ENCODE measurements at regions not wholly inside any gene's neighbourhood (a gene's known extent, or its start where the extent isn't known, plus 50 kb on each side); places are given as distances from the start of the nearest gene placed in this dataset.

DNA sequence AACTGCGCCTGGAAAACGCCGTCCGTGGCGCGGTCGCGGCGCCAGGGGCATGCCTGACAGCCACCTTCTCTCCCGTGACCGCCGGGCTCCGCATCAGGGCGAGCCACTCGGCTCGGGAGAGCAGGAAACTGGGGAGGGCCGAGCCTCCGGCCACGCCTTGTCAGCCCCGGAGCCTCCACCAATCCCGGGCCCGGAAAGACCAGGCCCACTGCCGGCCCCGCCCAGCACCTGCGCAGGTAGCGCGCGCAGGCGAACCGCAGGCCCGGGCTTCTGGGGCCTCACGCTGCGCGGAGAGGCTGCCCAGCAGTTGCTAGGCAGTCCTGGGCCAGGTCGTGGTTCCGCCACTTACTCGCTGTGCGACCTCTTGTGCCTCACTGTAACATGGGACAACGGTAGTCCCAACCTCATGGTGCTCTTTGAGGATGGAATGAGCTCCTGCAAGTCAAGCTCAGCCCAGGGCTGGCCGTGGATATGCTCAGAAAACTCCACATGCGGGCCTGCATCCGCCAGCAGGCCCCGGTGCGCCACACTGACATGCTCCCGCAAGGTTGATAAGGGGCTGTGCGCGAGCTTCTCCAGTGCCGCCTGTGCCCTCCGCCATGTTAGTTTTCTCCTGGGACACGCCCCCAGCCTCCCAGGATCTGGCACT is 97.1 kb downstream of the INHBB start:
- TF ChIP-seq, protein P1, sequence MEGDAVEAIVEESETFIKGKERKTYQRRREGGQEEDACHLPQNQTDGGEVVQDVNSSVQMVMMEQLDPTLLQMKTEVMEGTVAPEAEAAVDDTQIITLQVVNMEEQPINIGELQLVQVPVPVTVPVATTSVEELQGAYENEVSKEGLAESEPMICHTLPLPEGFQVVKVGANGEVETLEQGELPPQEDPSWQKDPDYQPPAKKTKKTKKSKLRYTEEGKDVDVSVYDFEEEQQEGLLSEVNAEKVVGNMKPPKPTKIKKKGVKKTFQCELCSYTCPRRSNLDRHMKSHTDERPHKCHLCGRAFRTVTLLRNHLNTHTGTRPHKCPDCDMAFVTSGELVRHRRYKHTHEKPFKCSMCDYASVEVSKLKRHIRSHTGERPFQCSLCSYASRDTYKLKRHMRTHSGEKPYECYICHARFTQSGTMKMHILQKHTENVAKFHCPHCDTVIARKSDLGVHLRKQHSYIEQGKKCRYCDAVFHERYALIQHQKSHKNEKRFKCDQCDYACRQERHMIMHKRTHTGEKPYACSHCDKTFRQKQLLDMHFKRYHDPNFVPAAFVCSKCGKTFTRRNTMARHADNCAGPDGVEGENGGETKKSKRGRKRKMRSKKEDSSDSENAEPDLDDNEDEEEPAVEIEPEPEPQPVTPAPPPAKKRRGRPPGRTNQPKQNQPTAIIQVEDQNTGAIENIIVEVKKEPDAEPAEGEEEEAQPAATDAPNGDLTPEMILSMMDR (IDR thresholded peaks at IDR 0.05; ENCODE audit: control insufficient read depth, insufficient read depth, low read depth, low read length, missing control alignments): no peak
- no peak for DNase-seq (ENCODE audit: low read depth)
- H3K4me3 ChIP-seq (ENCODE audit: control insufficient read depth, low read depth, low read length): no peak overlapping the region

- DNase-seq (ENCODE audit: low read depth): no peak
- TF ChIP-seq, protein P1 (IDR thresholded peaks at IDR 0.05; ENCODE audit: control insufficient read depth, insufficient read depth, low read depth, low read length, missing control alignments): no peak
- no peak overlapping the region for H3K4me3 ChIP-seq (ENCODE audit: control insufficient read depth, low read depth, low read length)
Measured at GRCh38 chr2:120443946-120444345, 98.0 kb downstream of the INHBB start.

- TF ChIP-seq, protein P1 (IDR thresholded peaks at IDR 0.05; ENCODE audit: control insufficient read depth, insufficient read depth, low read depth, low read length, missing control alignments): no peak
- DNase-seq (ENCODE audit: low read depth): no peak
- no peak overlapping the region for H3K4me3 ChIP-seq (ENCODE audit: control insufficient read depth, low read depth, low read length)
Measured at GRCh38 chr2:120444691-120445240, 98.8 kb downstream of the INHBB start.

DNA sequence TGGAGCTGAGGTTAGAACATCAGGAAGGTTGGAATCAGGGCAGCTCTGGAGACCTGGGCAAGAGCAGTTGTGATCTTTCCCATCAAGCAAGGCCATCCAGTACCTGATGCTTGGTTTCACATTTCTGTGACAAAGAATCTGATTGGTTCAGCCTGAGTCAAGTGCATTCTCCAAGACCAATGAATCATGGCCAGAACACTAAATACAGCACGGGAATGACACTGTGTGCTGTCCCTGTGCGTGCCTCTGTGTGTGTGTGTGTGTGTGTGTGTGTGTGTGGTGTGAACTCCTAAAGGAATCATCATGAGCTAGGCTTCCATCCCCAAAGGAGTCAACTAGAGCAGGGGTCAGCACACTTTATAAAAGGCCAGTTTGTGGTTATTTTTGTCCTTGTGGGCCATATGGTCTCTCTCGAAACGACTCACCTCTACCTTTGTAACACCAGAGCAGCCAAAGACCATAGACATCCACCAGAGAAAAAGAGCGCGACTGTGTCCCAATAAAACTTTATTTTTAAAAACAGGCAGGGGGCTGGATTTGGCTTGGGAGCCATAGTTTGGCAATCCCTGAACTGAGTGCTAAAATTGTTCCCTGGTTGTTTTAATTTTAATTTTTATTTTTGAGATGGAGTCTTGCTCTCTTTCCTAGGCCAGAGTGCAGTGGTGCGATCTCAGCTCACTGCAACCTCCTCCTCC is 99.7 kb downstream of the INHBB start:
- TF ChIP-seq, protein P1 (IDR thresholded peaks at IDR 0.05; ENCODE audit: control insufficient read depth, insufficient read depth, low read depth, low read length, missing control alignments): no peak
- no peak for DNase-seq (ENCODE audit: low read depth)
- no peak overlapping the region for H3K4me3 ChIP-seq (ENCODE audit: control insufficient read depth, low read depth, low read length)

DNA sequence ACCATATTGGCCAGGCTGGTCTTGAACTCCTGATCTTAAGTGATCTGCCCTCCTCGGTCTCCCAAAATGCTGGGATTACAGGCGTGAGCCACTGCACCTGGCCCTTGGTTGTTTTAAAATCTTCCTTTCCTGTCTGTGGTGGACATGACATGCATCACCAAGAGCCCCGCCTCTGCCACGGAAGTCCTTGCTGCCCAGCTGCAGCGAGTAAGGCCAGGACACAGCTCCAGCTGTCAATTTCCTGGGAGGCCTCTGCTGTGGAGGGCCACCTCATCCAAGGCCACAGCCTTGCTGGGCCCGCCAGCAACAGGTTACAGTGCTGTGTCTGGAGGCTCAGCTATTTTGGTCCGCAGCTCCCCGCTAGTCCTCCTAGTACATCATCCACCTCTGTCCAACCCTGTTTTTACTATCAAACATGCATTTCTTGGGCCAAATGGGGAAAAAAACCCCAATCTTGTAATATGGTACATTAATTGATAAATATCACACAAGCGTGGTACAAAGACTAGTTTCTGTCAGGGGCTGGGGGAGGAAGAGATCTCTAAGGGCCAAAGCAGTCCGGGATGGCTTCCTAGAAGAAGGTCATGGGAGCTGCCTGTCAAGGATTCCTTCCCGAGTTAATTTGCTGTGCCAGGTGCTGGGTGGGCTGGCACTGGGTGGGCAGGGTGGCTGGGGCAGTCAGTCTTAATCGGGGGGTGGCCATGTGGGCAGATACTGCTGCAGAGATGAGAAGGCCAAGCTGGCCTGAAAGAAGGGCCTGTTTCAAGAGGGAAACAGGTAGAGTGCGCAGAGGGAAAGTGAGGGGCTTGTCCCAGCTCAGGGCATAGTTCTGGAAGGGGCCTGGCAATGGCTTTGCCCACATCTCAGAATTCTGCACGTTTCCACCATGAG is 100.5 kb downstream of the INHBB start:
- TF ChIP-seq, protein P1 (IDR thresholded peaks at IDR 0.05; ENCODE audit: control insufficient read depth, insufficient read depth, low read depth, low read length, missing control alignments): no peak

DNA sequence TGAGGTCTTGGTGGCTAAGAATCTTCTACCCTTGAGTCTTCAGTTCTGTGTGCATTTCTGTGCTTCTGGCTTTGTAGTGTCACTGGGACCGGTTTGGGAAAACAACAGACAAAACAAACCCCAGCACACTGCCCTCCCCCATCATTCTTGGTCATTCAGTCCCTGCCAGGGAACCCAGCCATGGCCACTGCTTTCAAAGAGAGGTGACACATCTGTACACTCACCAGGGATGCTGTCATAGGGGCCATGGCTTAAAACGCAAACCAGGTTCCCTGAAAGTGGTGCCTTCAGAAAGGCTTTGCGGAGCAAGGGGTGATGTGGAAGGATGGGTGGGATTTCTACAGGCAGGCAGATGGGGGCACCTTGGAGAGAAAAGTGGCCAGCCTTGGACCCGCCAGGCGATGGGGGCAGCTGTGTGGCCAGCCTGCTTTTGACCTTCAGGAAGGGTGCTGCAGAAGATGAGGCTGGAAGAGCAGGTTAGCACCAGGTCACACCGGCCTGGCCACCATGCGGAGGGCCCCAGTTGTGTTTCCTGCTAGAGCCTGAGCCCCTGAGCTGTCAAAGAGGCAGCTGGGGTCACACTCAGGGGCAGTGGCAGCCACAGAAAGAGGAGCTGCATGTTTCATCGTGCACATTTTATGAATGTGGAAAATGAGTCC is 101.3 kb downstream of the INHBB start:
- no peak for DNase-seq (ENCODE audit: low read depth)
- TF ChIP-seq, protein P1 (IDR thresholded peaks at IDR 0.05; ENCODE audit: control insufficient read depth, insufficient read depth, low read depth, low read length, missing control alignments): no peak
- H3K4me3 ChIP-seq (ENCODE audit: control insufficient read depth, low read depth, low read length): no peak overlapping the region

More for the DNA sequence above, 100.5 kb downstream of the INHBB start:
- H3K4me3 ChIP-seq (ENCODE audit: control insufficient read depth, low read depth, low read length): no peak overlapping the region
- DNase-seq (ENCODE audit: low read depth): no peak

All from AG09309 (cell line).